Loucy (cell line): ENCODE measurements at regions not wholly inside any gene's neighbourhood (a gene's known extent, or its start where the extent isn't known, plus 50 kb on each side); places are given as distances from the start of the nearest gene placed in this dataset.

ENCODE experiments used
- H2AFZ ChIP-seq: fragments of 200-600 bp; sonication (generic); 2 replicates; pipeline ENCODE4 v1.6.0; 2016; ENCODE audit warnings: antibody characterized with exemption, mild to moderate bottlenecking, low read length, moderate library complexity
- H3F3A ChIP-seq: fragments of 200-600 bp; 2 replicates; pipeline ENCODE4 v1.6.0; 2016; ENCODE audit warnings: antibody characterized with exemption, low read depth, mild to moderate bottlenecking
- H3K27me3 ChIP-seq: fragments of 200-600 bp; sonication (generic); 2 replicates; pipeline ENCODE4 v1.6.1; 2014; ENCODE audit warnings: low read length, mild to moderate bottlenecking; ENCODE audit not compliant: insufficient read depth, poor library complexity, severe bottlenecking
- H3K36me3 ChIP-seq: fragments of 200-600 bp; sonication (generic); 2 replicates; pipeline ENCODE4 v1.6.1; 2016; ENCODE audit warnings: low read length; ENCODE audit not compliant: insufficient read depth
- H3K4me1 ChIP-seq: fragments of 200-600 bp; sonication (generic); 2 replicates; pipeline ENCODE4 v1.5.1; 2014; ENCODE audit warnings: low read length, mild to moderate bottlenecking; ENCODE audit not compliant: insufficient read depth, poor library complexity, severe bottlenecking
- H3K4me2 ChIP-seq: fragments of 200-600 bp; sonication (generic); 2 replicates; pipeline ENCODE4 v1.6.0; 2014; ENCODE audit warnings: antibody characterized with exemption, low read length, low read depth, mild to moderate bottlenecking; ENCODE audit not compliant: poor library complexity, severe bottlenecking
- H3K4me3 ChIP-seq: fragments of 200-600 bp; sonication (generic); 2 replicates; pipeline ENCODE4 v1.5.1; 2014; ENCODE audit warnings: low read length, mild to moderate bottlenecking, mixed read lengths; ENCODE audit not compliant: poor library complexity, severe bottlenecking
- H3K79me2 ChIP-seq: fragments of 200-600 bp; sonication (generic); 2 replicates; pipeline ENCODE4 v1.6.1; 2014; ENCODE audit warnings: low read length; ENCODE audit not compliant: insufficient read depth
- H3K9ac ChIP-seq: fragments of 200-600 bp; sonication (generic); 2 replicates; pipeline ENCODE4 v1.6.0; 2014; ENCODE audit warnings: mild to moderate bottlenecking, low read depth, low read length, moderate library complexity; ENCODE audit not compliant: poor library complexity, severe bottlenecking
- H3K9me2 ChIP-seq: fragments of 200-600 bp; sonication (generic); replicated peaks from 2 replicates; pipeline ENCODE4 v1.6.1; 2016; ENCODE audit warnings: low read depth, low read length, mixed read lengths
- H3K9me3 ChIP-seq: fragments of 200-600 bp; sonication (generic); 2 replicates; pipeline ENCODE4 v1.6.1; 2014; ENCODE audit warnings: mild to moderate bottlenecking, antibody characterized with exemption, low read length, low read depth; ENCODE audit not compliant: insufficient read depth
- H4K20me1 ChIP-seq: fragments of 200-600 bp; sonication (generic); 2 replicates; pipeline ENCODE4 v1.6.0; 2014; ENCODE audit warnings: antibody characterized with exemption, low read length, mild to moderate bottlenecking; ENCODE audit not compliant: insufficient read depth, poor library complexity, severe bottlenecking
- EZH2phosphoT487 ChIP-seq: fragments of 200-600 bp; IDR thresholded peaks from 2 replicates; pipeline ENCODE4 v1.6.1; 2018; ENCODE audit warnings: antibody characterized with exemption, mild to moderate bottlenecking, moderate library complexity, borderline replicate concordance
- TF ChIP-seq, protein P1 (sequence below): fragments of 200-600 bp; sonication (generic); conservative IDR thresholded peaks from 2 replicates; pipeline ENCODE4 v1.5.1; 2014; ENCODE audit warnings: mild to moderate bottlenecking, antibody characterized with exemption, low read length

DNA sequence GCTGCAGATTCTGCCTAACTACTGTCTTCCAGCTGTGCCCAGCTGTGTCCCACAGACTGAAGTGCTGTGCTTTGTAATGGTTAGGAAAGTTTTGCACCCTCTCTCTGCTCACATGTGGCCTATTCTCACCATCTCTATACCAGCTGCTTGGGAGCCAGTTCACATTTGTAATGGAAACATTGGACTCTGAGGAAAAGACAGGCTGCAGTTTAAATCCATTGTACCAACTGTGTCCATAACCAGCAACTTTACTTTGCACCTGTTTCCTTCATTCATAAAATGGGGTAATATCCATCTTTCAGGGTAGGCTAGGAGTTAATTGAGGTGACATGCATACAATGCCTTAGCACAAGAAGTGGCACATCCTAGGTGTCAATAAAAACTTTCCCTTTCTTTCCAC lies 344.0 kb downstream of the TNS1 start:
- no peak overlapping the region for H3K4me2 ChIP-seq
- no peak overlapping the region for H2AFZ ChIP-seq
- H3K27me3 ChIP-seq, result peaks cover 6% of the 10 kb centered on the region
- no peak overlapping the region for H3K4me3 ChIP-seq
- no peaks in the 10 kb centered on the region for H4K20me1 ChIP-seq
- no peak for TF ChIP-seq EZH2phosphoT487
- TF ChIP-seq, protein P1, sequence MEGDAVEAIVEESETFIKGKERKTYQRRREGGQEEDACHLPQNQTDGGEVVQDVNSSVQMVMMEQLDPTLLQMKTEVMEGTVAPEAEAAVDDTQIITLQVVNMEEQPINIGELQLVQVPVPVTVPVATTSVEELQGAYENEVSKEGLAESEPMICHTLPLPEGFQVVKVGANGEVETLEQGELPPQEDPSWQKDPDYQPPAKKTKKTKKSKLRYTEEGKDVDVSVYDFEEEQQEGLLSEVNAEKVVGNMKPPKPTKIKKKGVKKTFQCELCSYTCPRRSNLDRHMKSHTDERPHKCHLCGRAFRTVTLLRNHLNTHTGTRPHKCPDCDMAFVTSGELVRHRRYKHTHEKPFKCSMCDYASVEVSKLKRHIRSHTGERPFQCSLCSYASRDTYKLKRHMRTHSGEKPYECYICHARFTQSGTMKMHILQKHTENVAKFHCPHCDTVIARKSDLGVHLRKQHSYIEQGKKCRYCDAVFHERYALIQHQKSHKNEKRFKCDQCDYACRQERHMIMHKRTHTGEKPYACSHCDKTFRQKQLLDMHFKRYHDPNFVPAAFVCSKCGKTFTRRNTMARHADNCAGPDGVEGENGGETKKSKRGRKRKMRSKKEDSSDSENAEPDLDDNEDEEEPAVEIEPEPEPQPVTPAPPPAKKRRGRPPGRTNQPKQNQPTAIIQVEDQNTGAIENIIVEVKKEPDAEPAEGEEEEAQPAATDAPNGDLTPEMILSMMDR, result no peak
- no peak overlapping the region for H3K9ac ChIP-seq
- no peaks in the 10 kb centered on the region for H3F3A ChIP-seq
- no peaks in the 10 kb centered on the region for H3K79me2 ChIP-seq
- no peaks in the 10 kb centered on the region for H3K9me2 ChIP-seq
- no peaks in the 10 kb centered on the region for H3K9me3 ChIP-seq
- peaks cover 7% of the 10 kb centered on the region for H3K4me1 ChIP-seq
- no peaks in the 10 kb centered on the region for H3K36me3 ChIP-seq

DNA sequence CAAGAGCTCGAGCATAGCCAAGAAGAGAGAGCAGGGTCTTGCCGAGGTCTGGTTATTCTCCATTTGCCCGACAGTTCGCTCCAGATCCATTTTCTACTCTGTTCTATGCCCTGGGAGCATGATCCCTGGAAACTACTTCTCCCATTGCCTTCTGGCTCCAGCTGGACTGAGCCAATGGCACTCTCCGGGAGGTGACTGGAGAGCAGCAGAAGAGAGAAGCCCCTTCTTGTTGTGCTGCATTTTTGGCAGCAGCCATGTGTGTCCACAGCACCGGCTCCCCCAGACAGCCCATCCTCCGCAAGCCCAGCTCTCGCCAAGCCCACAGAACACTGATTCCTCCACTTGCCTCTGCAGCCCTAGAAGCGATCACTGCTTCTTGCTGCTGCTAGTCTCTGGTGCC lies 345.5 kb downstream of the TNS1 start:
- no peaks in the 10 kb centered on the region for H3K36me3 ChIP-seq
- no peaks in the 10 kb centered on the region for H4K20me1 ChIP-seq
- H3K4me1 ChIP-seq, result peaks cover 7% of the 10 kb centered on the region
- H3K9me3 ChIP-seq, result no peaks in the 10 kb centered on the region
- H2AFZ ChIP-seq, result no peak overlapping the region
- H3K9me2 ChIP-seq, result no peaks in the 10 kb centered on the region
- H3K79me2 ChIP-seq, result no peaks in the 10 kb centered on the region
- peaks cover 6% of the 10 kb centered on the region for H3K27me3 ChIP-seq
- H3K9ac ChIP-seq, result no peak overlapping the region
- H3K4me2 ChIP-seq, result no peak overlapping the region
- TF ChIP-seq EZH2phosphoT487, result no peak
- TF ChIP-seq, protein P1, result no peak
- no peak overlapping the region for H3K4me3 ChIP-seq
- no peaks in the 10 kb centered on the region for H3F3A ChIP-seq

DNA sequence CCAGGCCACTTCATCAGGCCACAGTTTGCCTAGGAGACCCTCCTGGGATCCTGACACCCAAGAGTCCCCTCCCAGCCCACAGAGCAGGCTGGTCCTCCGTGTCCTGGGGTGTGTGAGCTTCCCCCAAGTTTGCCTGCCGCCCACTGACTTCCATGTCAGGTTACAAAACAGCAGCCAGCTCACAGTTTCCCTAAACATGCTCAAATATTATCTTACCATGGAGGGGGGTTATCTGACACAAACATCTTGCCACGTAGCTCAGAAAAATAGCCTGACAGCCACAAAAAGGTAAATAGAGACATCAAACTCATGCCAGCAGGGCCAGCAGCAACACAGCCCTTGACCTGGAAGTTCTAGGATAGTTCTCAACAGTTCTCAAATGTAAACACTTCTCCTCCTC lies 346.5 kb downstream of the TNS1 start:
- no peak overlapping the region for H3K4me2 ChIP-seq
- H3K9ac ChIP-seq, result no peak overlapping the region
- peaks cover 7% of the 10 kb centered on the region for H3K4me1 ChIP-seq
- no peaks in the 10 kb centered on the region for H3K9me2 ChIP-seq
- H3K27me3 ChIP-seq, result peaks cover 6% of the 10 kb centered on the region
- H3K79me2 ChIP-seq, result no peaks in the 10 kb centered on the region
- TF ChIP-seq EZH2phosphoT487, result no peak
- TF ChIP-seq, protein P1, result no peak
- no peaks in the 10 kb centered on the region for H3K36me3 ChIP-seq
- H3K4me3 ChIP-seq, result no peak overlapping the region
- no peak overlapping the region for H2AFZ ChIP-seq
- no peaks in the 10 kb centered on the region for H4K20me1 ChIP-seq
- no peaks in the 10 kb centered on the region for H3K9me3 ChIP-seq
- H3F3A ChIP-seq, result no peaks in the 10 kb centered on the region
